IMR-90 (cell line): ENCODE measurements at regions not wholly inside any gene's neighbourhood (a gene's known extent, or its start where the extent isn't known, plus 50 kb on each side); places are given as distances from the start of the nearest gene placed in this dataset.

Experiments
- ATAC-seq: fragments of 200-7000 bp; cut with Tn5 transposase; 2 replicates; pipeline ENCODE4 v1.9.1; 2020; ENCODE audit warnings: low read depth, mild to moderate bottlenecking, moderate library complexity
- BruUV-seq: library from RNA; stranded (reverse); fragments of 400-500 nt; replicated peaks from 2 replicates; lab custom pipeline; 2021; lab: Mats Ljungman, UMichigan
- CTCF ChIA-PET: fragments of 300-600 bp; formaldehyde crosslinking; extraction: SDS; loops from one replicate; lab custom pipeline; 2021; ENCODE audit warnings: antibody characterized with exemption; lab: Yijun Ruan, JAX
- POLR2A ChIA-PET: fragments of 300-600 bp; sonication (Branson Sonifier 250); formaldehyde crosslinking; loops from one replicate; lab custom pipeline; 2022; ENCODE audit warnings: antibody characterized with exemption; ENCODE audit not compliant: unreplicated experiment; lab: Charles Lee
- DNase-seq: peaks from one replicate; pipeline ENCODE4 v3.0.0; 2013
- H2AFZ ChIP-seq: replicated peaks from 2 replicates; pipeline ENCODE3; 2013; ENCODE audit warnings: low read length, mild to moderate bottlenecking; ENCODE audit not compliant: poor library complexity
- H2AK5ac ChIP-seq: 2 replicates; pipeline ENCODE4 v1.6.1; 2013; ENCODE audit warnings: low read depth, low read length, inconsistent platforms
- H2AK9ac ChIP-seq: replicated peaks from 2 replicates; pipeline ENCODE3; 2013; ENCODE audit warnings: mild to moderate bottlenecking, low read depth, low read length, moderate library complexity; ENCODE audit not compliant: poor library complexity
- H2BK120ac ChIP-seq: 2 replicates; pipeline ENCODE4 v1.6.1; 2013; ENCODE audit warnings: low read depth, low read length, inconsistent platforms
- H2BK15ac ChIP-seq: 3 replicates; pipeline ENCODE4 v1.6.1; 2013; ENCODE audit warnings: low read depth, low read length, inconsistent platforms
- H2BK20ac ChIP-seq: 2 replicates; pipeline ENCODE4 v1.6.1; 2013; ENCODE audit warnings: low read depth, mild to moderate bottlenecking, inconsistent platforms, low read length, moderate library complexity
- H2BK5ac ChIP-seq: 2 replicates; pipeline ENCODE4 v1.6.1; 2013; ENCODE audit warnings: mild to moderate bottlenecking, low read depth, low read length, inconsistent platforms; ENCODE audit not compliant: poor library complexity, severe bottlenecking
- H3K14ac ChIP-seq: replicated peaks from 2 replicates; pipeline ENCODE4 v1.6.1; 2013; ENCODE audit warnings: low read depth, low read length, inconsistent platforms
- H3K18ac ChIP-seq: 2 replicates; pipeline ENCODE4 v1.6.1; 2013; ENCODE audit warnings: low read depth, low read length, control low read depth
- H3K23ac ChIP-seq: 2 replicates; pipeline ENCODE4 v1.6.1; 2013; ENCODE audit warnings: low read depth, low read length, inconsistent platforms
- H3K27ac ChIP-seq: 2 replicates; pipeline ENCODE4 v1.5.1; 2013; ENCODE audit warnings: mild to moderate bottlenecking, control low read depth, low read length; ENCODE audit not compliant: insufficient read depth
- H3K27me3 ChIP-seq: 2 replicates; pipeline ENCODE4 v1.6.1; 2013; ENCODE audit warnings: low read length; ENCODE audit not compliant: control insufficient read depth, insufficient read depth
- H3K36me3 ChIP-seq: 2 replicates; pipeline ENCODE4 v1.6.1; 2013; ENCODE audit warnings: low read length, mixed read lengths; ENCODE audit not compliant: control insufficient read depth, insufficient read depth
- H3K4ac ChIP-seq: 2 replicates; pipeline ENCODE4 v1.6.1; 2013; ENCODE audit warnings: low read depth, low read length, inconsistent platforms
- H3K4me1 ChIP-seq: 2 replicates; pipeline ENCODE4 v1.6.1; 2013; ENCODE audit warnings: low read length, mixed read lengths; ENCODE audit not compliant: control insufficient read depth, insufficient read depth
- H3K4me2 ChIP-seq: 2 replicates; pipeline ENCODE4 v1.6.1; 2013; ENCODE audit warnings: low read depth, mild to moderate bottlenecking, control low read depth, low read length, moderate library complexity
- H3K4me3 ChIP-seq: 2 replicates; pipeline ENCODE4 v1.5.1; 2013; ENCODE audit warnings: low read depth, mild to moderate bottlenecking, control low read depth, low read length, moderate library complexity; ENCODE audit not compliant: insufficient read depth
- H3K56ac ChIP-seq: 2 replicates; pipeline ENCODE4 v1.6.1; 2013; ENCODE audit warnings: low read length, inconsistent platforms; ENCODE audit not compliant: insufficient read depth; ENCODE audit errors: extremely low read depth
- H3K79me1 ChIP-seq, 2 experiments: 2 replicates each; pipeline ENCODE4 v1.6.1; 2013; ENCODE audit warnings: low read length in 2 of 2, inconsistent platforms in 1 of 2, low read depth in 1 of 2
- H3K9ac ChIP-seq: 2 replicates; pipeline ENCODE4 v1.6.1; 2013; ENCODE audit warnings: low read depth, low read length, control low read depth
- H3K9me1 ChIP-seq: 2 replicates; pipeline ENCODE4 v1.6.1; 2013; ENCODE audit warnings: low read length, inconsistent platforms; ENCODE audit not compliant: insufficient read depth
- H3K9me3 ChIP-seq: 2 replicates; pipeline ENCODE4 v1.6.1; 2013; ENCODE audit warnings: low read length; ENCODE audit not compliant: control insufficient read depth, insufficient read depth
- H4K20me1 ChIP-seq: 2 replicates; pipeline ENCODE4 v1.6.1; 2013; ENCODE audit warnings: low read length, inconsistent platforms; ENCODE audit not compliant: insufficient read depth
- H4K5ac ChIP-seq: 2 replicates; pipeline ENCODE4 v1.6.1; 2013; ENCODE audit warnings: mild to moderate bottlenecking, low read depth, low read length, control low read depth
- H4K8ac ChIP-seq, 2 experiments: 2 replicates each; pipeline ENCODE4 v1.6.1; 2013; ENCODE audit warnings: low read depth in 2 of 2, low read length in 2 of 2, control low read depth in 1 of 2, inconsistent platforms in 1 of 2
- H4K91ac ChIP-seq: 2 replicates; pipeline ENCODE4 v1.6.1; 2013; ENCODE audit warnings: low read depth, low read length, inconsistent platforms; ENCODE audit not compliant: insufficient read depth
- CEBPB ChIP-seq: IDR thresholded peaks from 2 replicates; pipeline ENCODE4 v1.6.1; 2012; ENCODE audit warnings: low read depth, low read length, improper control_type of control experiment
- CHD1 ChIP-seq: IDR thresholded peaks from 2 replicates; pipeline ENCODE4 v1.6.1; 2012; ENCODE audit warnings: low read depth, low read length, improper control_type of control experiment
- MAZ ChIP-seq: IDR thresholded peaks from 2 replicates; pipeline ENCODE4 v1.6.1; 2012; ENCODE audit warnings: low read depth, mild to moderate bottlenecking, low read length, improper control_type of control experiment, moderate library complexity, borderline replicate concordance
- NFE2L2 ChIP-seq: fragments of 150-350 bp; IDR thresholded peaks from 2 replicates; pipeline ENCODE4 v1.6.1; 2016; ENCODE audit warnings: low read depth, mild to moderate bottlenecking, low read length
- RAD21 ChIP-seq: IDR thresholded peaks from 2 replicates; pipeline ENCODE4 v1.6.1; 2012; ENCODE audit warnings: low read length, improper control_type of control experiment
- SMC3 ChIP-seq: fragments of 150-350 bp; IDR thresholded peaks from 2 replicates; pipeline ENCODE4 v1.6.1; 2016; ENCODE audit warnings: low read depth, mild to moderate bottlenecking, antibody characterized with exemption, low read length, moderate library complexity
- WGBS, 2 experiments: methylation state at CpG; one replicate each; pipeline versions ENCODE4 v1.1.5 to v1.1.7; 2013; ENCODE audit warnings: missing lambda C conversion rate in 2 of 2; ENCODE audit not compliant: insufficient read length in 1 of 2; ENCODE audit errors: extremely low coverage in 2 of 2; 5-methylcytosine and 5-hydroxymethylcytosine counted together
- dilution Hi-C: fragments of 300-500 bp; cut with HindIII; formaldehyde crosslinking; loops from one replicate; pipeline ENCODE4 v1.14.3; 2018; ENCODE audit warnings: low sequenced_read_pairs; ENCODE audit not compliant: unreplicated experiment
- in situ Hi-C: fragments of 300-500 bp; cut with MboI; formaldehyde crosslinking; loops from 3 replicates; pipeline ENCODE4 v1.14.3; 2019; ENCODE audit warnings: low sequenced_read_pairs, inconsistent platforms, mixed read lengths
- intact Hi-C: fragments of 100-400 bp; cut with micrococcal nuclease; formaldehyde crosslinking; loops from 2 replicates; pipeline ENCODE4 v1.10.0; 2022

DNA sequence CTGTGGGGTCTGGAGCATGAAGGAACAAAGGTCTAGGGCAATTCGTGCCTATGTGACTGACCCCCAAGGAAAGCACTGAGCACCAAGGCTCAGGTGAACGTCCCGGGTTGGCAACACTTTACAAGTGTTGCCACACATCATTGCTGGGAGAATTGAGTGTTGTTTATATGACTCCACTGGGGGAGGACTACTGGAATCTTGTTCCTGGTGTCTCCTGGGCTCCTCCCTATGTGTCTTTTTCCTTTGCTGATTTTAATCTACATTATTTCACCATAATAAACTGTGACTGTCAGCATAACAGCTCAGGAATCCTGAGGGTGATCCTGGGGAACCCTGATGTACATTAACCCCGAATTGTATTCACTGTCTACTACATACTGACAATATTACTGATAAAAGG lies 207.7 kb upstream of the BMP2 start:
- Histone ChIP-seq H3K27me3 (no peaks in the 10 kb centered on the region), H2AFZ (no peak overlapping the region), H3K4me1 (peaks cover 8% of the 10 kb centered on the region), H3K4me2 (no peak overlapping the region), H3K9ac (no peak overlapping the region), H4K20me1 (no peaks in the 10 kb centered on the region), H2AK5ac (peak overlapping the region; percentile 18), H2BK20ac (no peak overlapping the region), H3K18ac (no peak overlapping the region; the same call in 1 of the 2 replicates), H3K9me1 (0 out of 2 replicates have a peak, but pooled peaks cover 9% of the 10 kb centered on the region), H3K23ac (no peak overlapping the region), H4K91ac (peak overlapping the region; percentile 72; the same call in 1 of the 2 replicates), H3K4me3 (no peak overlapping the region), H4K8ac (peak overlapping the region in 1 of 2 experiments; percentile 34; a peak in 2 of 4 replicates), H2BK15ac (no peak overlapping the region; the same call in 2 of the 3 replicates), H2BK5ac (no peak overlapping the region), H3K9me3 (no peaks in the 10 kb centered on the region), H3K4ac (peak overlapping the region; percentile 23; the same call in 1 of the 2 replicates), H2AK9ac (no peak overlapping the region), H4K5ac (no peak overlapping the region), H3K27ac (no peak overlapping the region), H3K56ac (peak overlapping the region; percentile 19; the same call in 1 of the 2 replicates), H3K79me1 (no peaks in the 10 kb centered on the region), H2BK120ac (peak overlapping the region; percentile 46; the same call in 1 of the 2 replicates), H3K36me3 (no peaks in the 10 kb centered on the region), H3K14ac (0 out of 2 replicates have a peak overlapping the region, but pooled peaks have one; percentile 18)
- dilution Hi-C loops (no loop called here), intact Hi-C loops (no loop called here), in situ Hi-C loops (no loop called here)
- WGBS, 2 experiments = 81% methylated on average over 3 of the region's 4 CpGs; no CpG with 5 or more reads in 1 of the 2 experiments
- ChIA-PET POLR2A (no interaction called here), CTCF (interaction anchor here (0.7 kb wide), 1 partner anchor 1616 kb away, joined by 4 read pairs; no protein-coding TSS in a partner anchor)
- BruUV-seq = no TSS peak
- peak; percentile 8 for DNase-seq
- no peak for ATAC-seq
- TF ChIP-seq SMC3 (no peak), MAZ (no peak), NFE2L2 (no peak), RAD21 (no peak), CEBPB (peak; percentile 21; the same call in 1 of the 2 replicates), CHD1 (no peak)
